Right lobe of liver (tissue), 4 donors: ENCODE measurements at regions not wholly inside any gene's neighbourhood (a gene's known extent, or its start where the extent isn't known, plus 50 kb on each side); places are given as distances from the start of the nearest gene placed in this dataset.

Experiments used
- CTCF ChIP-seq, 4 donors: fragments of 200-600 bp in 3 of 4; fragments of 450-650 bp in 1 of 4; IDR thresholded peaks; one replicate each; pipeline versions ENCODE4 v1.5.1 to v1.8.0; 2016 to 2022; ENCODE audit warnings: antibody characterized with exemption in 4 of 4, mild to moderate bottlenecking in 2 of 4
- POLR2A ChIP-seq: fragments of 450-650 bp; IDR thresholded peaks from one replicate; pipeline ENCODE4 v1.6.1; 2017; ENCODE audit warnings: antibody characterized with exemption, mild to moderate bottlenecking
- donor health status: DM: no; HTN: no; CAD: no.
- donor health status: DM: no; HTN: no; CAD: no.
- donor health status: DM: no; HTN: yes; CAD: no.

GRCh38 chr10:4034907-4035598 is 250.0 kb upstream of the KLF6 start:
- TF ChIP-seq CTCF (IDR thresholded peaks at IDR 0.05): no peak
- no peak for TF ChIP-seq POLR2A
